Heart left ventricle (tissue), 13 donors: ENCODE measurements at regions not wholly inside any gene's neighbourhood (a gene's known extent, or its start where the extent isn't known, plus 50 kb on each side); places are given as distances from the start of the nearest gene placed in this dataset.

ENCODE experiments used
- CTCF ChIP-seq, 12 donors: fragments of 200-600 bp; sonication (generic) in 4 of 12; IDR thresholded peaks; one replicate each; pipeline versions ENCODE4 v1.5.0 to v1.8.0; 2018 to 2022; ENCODE audit warnings: antibody characterized with exemption in 12 of 12, mild to moderate bottlenecking in 5 of 12
- POLR2A ChIP-seq, 2 donors: fragments of 450-650 bp; IDR thresholded peaks; one replicate each; pipeline ENCODE4 v1.6.1; 2017; ENCODE audit warnings: antibody characterized with exemption in 2 of 2, mild to moderate bottlenecking in 2 of 2, moderate library complexity in 2 of 2
- donor health status: ischemic (EF 13 %, LVEDD 7.1; RV severe dilation, severe dysfunction).
- donor health status: DM: no; HTN: yes; CAD: no.
- donor health status: DM: no; HTN: no; CAD: no.
- donor health status: ischemic (EF 25% LVEDD 6.9; RV normal size, moderate dysfunction).
- donor health status: ischemic (EF 25% LVEDD 5.7; RV mildly dilated, moderate dysfunction).
- donor health status: ischemic (EF 35%, LVEDD 5.7; RV mildly dilated, moderate dysfunction).
- donor health status: nonischemic (EF 11% LVEDD 7.7; RV severe dilation, severe dysfunction).
- donor health status: DM: yes; HTN: yes; CAD: no.
- donor health status: PGD.
- donor health status: ischemic (EF 29% LVEDD 5.4; RV normal size, mild dysfunction).
- donor health status: nonischemic (EF 23%, LVEDD 6.1; RV moderate dilation, normal function).

GRCh38 chr22:44627521-44628139 lies 74.4 kb upstream of the PRR5 start:
- TF ChIP-seq CTCF (IDR thresholded peaks at IDR 0.05), result no peak
- no peak for TF ChIP-seq POLR2A (IDR thresholded peaks at IDR 0.05)
